ENCODE measurements at regions not wholly inside any gene's neighbourhood (a gene's known extent, or its start where the extent isn't known, plus 50 kb on each side); places are given as distances from the start of the nearest gene placed in this dataset.
"Not testable (repeated sequence)": the region's sequence is repeated elsewhere in the genome, so short reads cannot be mapped to it uniquely, and the experiment has no call there.

GRCh38 chr5:28648108-28648507, 1609.7 kb upstream of the CDH9 start:
- Histone ChIP-seq H3K4me2 (ENCODE audit: insufficient read depth, low read length) (no peak overlapping the region), H4K20me1 (ENCODE audit: insufficient read depth, low read length) (no peaks in the 10 kb centered on the region), H3K4me3 (ENCODE audit: low read depth in 1 of 2, low read length in 2 of 2) (no peak overlapping the region), H3K9me3 (ENCODE audit: insufficient read depth, low read length, severe bottlenecking) (no peaks in the 10 kb centered on the region), H3K79me2 (ENCODE audit: insufficient read depth, low read length) (no peaks in the 10 kb centered on the region), H3K36me3 (ENCODE audit: insufficient read depth, low read length) (no peaks in the 10 kb centered on the region), H3K27me3 (ENCODE audit: insufficient read depth, low read length, poor library complexity) (no peaks in the 10 kb centered on the region), H3K4me1 (ENCODE audit: insufficient read depth, low read length) (no peaks in the 10 kb centered on the region), H3K27ac (ENCODE audit: low read length) (no peak overlapping the region), H3K9ac (ENCODE audit: low read depth, low read length) (no peak overlapping the region), H2AFZ (ENCODE audit: low read depth, low read length) (no peak overlapping the region)
- TF ChIP-seq CTCF (IDR thresholded peaks at IDR 0.05; ENCODE audit: borderline replicate concordance, extremely low read depth, low read length, poor library complexity, severe bottlenecking) (no peak), EZH2 (IDR thresholded peaks at IDR 0.05; ENCODE audit: borderline replicate concordance, low read depth, low read length, severe bottlenecking) (no peak)
- DNase-seq (no peak), ATAC-seq (ENCODE audit: insufficient read depth, low read depth) (0 out of 3 replicates have a peak, but pooled peaks have one; percentile 37)

DNA sequence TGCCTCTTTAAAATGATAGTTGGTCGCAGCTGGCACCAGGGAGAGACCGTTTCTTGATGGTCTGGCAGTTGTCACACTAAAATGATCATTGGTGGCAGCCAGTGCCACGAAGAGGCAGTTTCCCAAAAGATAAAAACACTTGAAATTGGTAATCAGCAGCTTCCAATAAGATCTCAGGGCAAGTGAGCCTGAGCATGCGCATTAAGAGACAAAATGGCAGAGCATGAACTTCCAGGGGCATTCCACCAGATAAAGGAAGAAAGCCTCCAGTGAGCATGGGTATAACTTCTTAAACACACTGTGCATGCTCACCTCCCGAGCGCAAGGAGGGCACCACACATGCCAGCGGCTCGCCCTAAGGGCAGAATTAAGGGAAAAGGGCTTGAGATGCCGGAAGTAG, 1594.2 kb upstream of the CDH9 start:
- Histone ChIP-seq H3K4me1 (ENCODE audit: insufficient read depth, low read length) (no peaks in the 10 kb centered on the region), H3K27ac (ENCODE audit: low read length) (no peak overlapping the region), H3K4me3 (ENCODE audit: low read depth in 1 of 2, low read length in 2 of 2) (no peak overlapping the region), H2AFZ (ENCODE audit: low read depth, low read length) (no peak overlapping the region), H4K20me1 (ENCODE audit: insufficient read depth, low read length) (no peaks in the 10 kb centered on the region), H3K27me3 (ENCODE audit: insufficient read depth, low read length, poor library complexity) (no peaks in the 10 kb centered on the region), H3K4me2 (ENCODE audit: insufficient read depth, low read length) (no peak overlapping the region), H3K79me2 (ENCODE audit: insufficient read depth, low read length) (no peaks in the 10 kb centered on the region), H3K9me3 (ENCODE audit: insufficient read depth, low read length, severe bottlenecking) (no peaks in the 10 kb centered on the region), H3K9ac (ENCODE audit: low read depth, low read length) (no peak overlapping the region), H3K36me3 (ENCODE audit: insufficient read depth, low read length) (no peaks in the 10 kb centered on the region)
- no peak for DNase-seq
- ATAC-seq (ENCODE audit: insufficient read depth, low read depth), result no peak
- TF ChIP-seq CTCF (IDR thresholded peaks at IDR 0.05; ENCODE audit: borderline replicate concordance, extremely low read depth, low read length, poor library complexity, severe bottlenecking) (no peak), EZH2 (IDR thresholded peaks at IDR 0.05; ENCODE audit: borderline replicate concordance, low read depth, low read length, severe bottlenecking) (no peak)

DNA sequence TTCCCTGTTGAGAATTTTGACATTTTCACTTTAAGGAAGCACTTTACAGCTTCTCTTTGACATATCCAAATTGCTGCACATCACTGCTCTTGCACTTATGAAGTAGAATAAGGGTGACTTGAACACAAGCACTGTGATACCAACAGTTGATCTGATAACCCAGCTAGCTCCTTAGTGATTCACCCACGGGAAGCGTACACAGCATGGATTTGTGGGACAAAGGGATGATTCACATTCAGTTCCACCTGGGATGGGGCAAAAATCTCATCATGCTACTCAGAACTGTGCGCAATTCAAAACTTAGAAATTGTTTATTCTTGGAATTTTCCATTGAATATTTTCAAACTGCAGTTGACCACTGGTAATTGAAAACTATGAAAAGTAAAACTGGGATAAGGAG, 1565.5 kb upstream of the CDH9 start:
- ATAC-seq (ENCODE audit: insufficient read depth, low read depth), result no peak
- H3K4me3 ChIP-seq (ENCODE audit: low read depth in 1 of 2, low read length in 2 of 2), result no peak overlapping the region
- no peak overlapping the region for H3K27ac ChIP-seq (ENCODE audit: low read length)
- H3K36me3 ChIP-seq (ENCODE audit: insufficient read depth, low read length), result no peaks in the 10 kb centered on the region
- no peak overlapping the region for H3K9ac ChIP-seq (ENCODE audit: low read depth, low read length)
- no peaks in the 10 kb centered on the region for H3K27me3 ChIP-seq (ENCODE audit: insufficient read depth, low read length, poor library complexity)
- no peaks in the 10 kb centered on the region for H3K4me1 ChIP-seq (ENCODE audit: insufficient read depth, low read length)
- H3K79me2 ChIP-seq (ENCODE audit: insufficient read depth, low read length), result no peaks in the 10 kb centered on the region
- DNase-seq, result no peak
- H2AFZ ChIP-seq (ENCODE audit: low read depth, low read length), result no peak overlapping the region
- no peaks in the 10 kb centered on the region for H4K20me1 ChIP-seq (ENCODE audit: insufficient read depth, low read length)
- TF ChIP-seq EZH2 (IDR thresholded peaks at IDR 0.05; ENCODE audit: borderline replicate concordance, low read depth, low read length, severe bottlenecking) (no peak), CTCF (IDR thresholded peaks at IDR 0.05; ENCODE audit: borderline replicate concordance, extremely low read depth, low read length, poor library complexity, severe bottlenecking) (no peak)
- no peaks in the 10 kb centered on the region for H3K9me3 ChIP-seq (ENCODE audit: insufficient read depth, low read length, severe bottlenecking)
- H3K4me2 ChIP-seq (ENCODE audit: insufficient read depth, low read length), result no peak overlapping the region

DNA sequence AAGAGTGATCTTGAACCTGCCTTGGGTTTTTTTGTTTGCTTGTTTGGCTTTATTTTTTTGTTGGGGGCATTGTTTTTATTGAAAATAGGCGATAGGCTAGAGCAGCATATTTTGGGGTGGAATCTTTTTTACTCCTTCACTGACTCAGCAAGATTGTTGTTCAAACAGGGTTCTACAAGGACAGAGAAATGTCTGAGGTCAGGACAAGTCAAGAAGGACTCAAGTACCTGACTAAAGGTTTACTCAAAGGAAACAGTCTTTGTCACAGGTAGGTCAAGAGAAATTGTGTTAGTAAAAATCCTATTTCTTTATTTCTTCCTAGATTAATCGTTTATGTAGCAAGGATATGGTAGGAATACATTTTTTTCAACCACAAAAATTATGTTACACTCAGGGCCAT, 1564.0 kb upstream of the CDH9 start:
- DNase-seq, result no peak
- Histone ChIP-seq H3K27ac (ENCODE audit: low read length) (no peak overlapping the region), H3K9ac (ENCODE audit: low read depth, low read length) (no peak overlapping the region), H3K27me3 (ENCODE audit: insufficient read depth, low read length, poor library complexity) (no peaks in the 10 kb centered on the region), H4K20me1 (ENCODE audit: insufficient read depth, low read length) (no peaks in the 10 kb centered on the region), H3K79me2 (ENCODE audit: insufficient read depth, low read length) (no peaks in the 10 kb centered on the region), H3K4me3 (ENCODE audit: low read depth in 1 of 2, low read length in 2 of 2) (no peak overlapping the region), H3K4me1 (ENCODE audit: insufficient read depth, low read length) (no peaks in the 10 kb centered on the region), H3K9me3 (ENCODE audit: insufficient read depth, low read length, severe bottlenecking) (no peaks in the 10 kb centered on the region), H2AFZ (ENCODE audit: low read depth, low read length) (no peak overlapping the region), H3K4me2 (ENCODE audit: insufficient read depth, low read length) (no peak overlapping the region), H3K36me3 (ENCODE audit: insufficient read depth, low read length) (no peaks in the 10 kb centered on the region)
- no peak for ATAC-seq (ENCODE audit: insufficient read depth, low read depth)
- no peak for TF ChIP-seq CTCF (IDR thresholded peaks at IDR 0.05; ENCODE audit: borderline replicate concordance, extremely low read depth, low read length, poor library complexity, severe bottlenecking)
- TF ChIP-seq EZH2 (IDR thresholded peaks at IDR 0.05; ENCODE audit: borderline replicate concordance, low read depth, low read length, severe bottlenecking), result no peak

DNA sequence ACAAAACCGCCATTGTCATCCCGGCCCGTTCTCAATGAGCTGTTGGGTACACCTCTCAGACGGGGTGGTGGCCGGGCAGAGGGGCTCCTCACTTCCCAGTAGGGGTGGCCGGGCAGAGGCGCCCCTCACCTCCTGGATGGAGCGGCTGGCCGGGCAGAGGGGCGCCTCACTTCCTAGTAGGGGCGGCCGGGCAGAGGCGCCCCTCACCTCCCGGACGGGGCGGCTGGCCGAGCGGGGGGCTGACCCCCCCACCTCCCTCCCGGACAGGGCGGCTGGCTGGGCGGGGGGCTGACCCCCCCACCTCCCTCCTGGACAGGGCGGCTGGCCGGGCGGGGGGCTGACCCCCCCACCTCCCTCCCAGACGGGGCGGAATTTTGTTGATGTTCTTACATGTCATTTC, 1558.3 kb upstream of the CDH9 start:
- ATAC-seq (ENCODE audit: insufficient read depth, low read depth); H3K9ac ChIP-seq (ENCODE audit: low read depth, low read length); H2AFZ ChIP-seq (ENCODE audit: low read depth, low read length): not testable (repeated sequence)

More for the DNA sequence above, 1558.3 kb upstream of the CDH9 start:
- H3K27ac ChIP-seq (ENCODE audit: low read length); DNase-seq; H4K20me1 ChIP-seq (ENCODE audit: insufficient read depth, low read length); H3K4me3 ChIP-seq (ENCODE audit: low read depth in 1 of 2, low read length in 2 of 2); H3K79me2 ChIP-seq (ENCODE audit: insufficient read depth, low read length); H3K27me3 ChIP-seq (ENCODE audit: insufficient read depth, low read length, poor library complexity); H3K9me3 ChIP-seq (ENCODE audit: insufficient read depth, low read length, severe bottlenecking); H3K4me1 ChIP-seq (ENCODE audit: insufficient read depth, low read length); H3K4me2 ChIP-seq (ENCODE audit: insufficient read depth, low read length); H3K36me3 ChIP-seq (ENCODE audit: insufficient read depth, low read length): not testable (repeated sequence)

Measured in DND-41 (cell line).